Lower leg skin (tissue), 3 donors: ENCODE measurements at regions not wholly inside any gene's neighbourhood (a gene's known extent, or its start where the extent isn't known, plus 50 kb on each side); places are given as distances from the start of the nearest gene placed in this dataset.

Experiments
- CTCF ChIP-seq, 3 donors: fragments of 450-650 bp; IDR thresholded peaks; one replicate each; pipeline ENCODE4 v1.5.1; 2016; ENCODE audit warnings: antibody characterized with exemption in 3 of 3, mild to moderate bottlenecking in 3 of 3, moderate library complexity in 2 of 3
- POLR2A ChIP-seq, 2 donors: fragments of 450-650 bp; IDR thresholded peaks; one replicate each; pipeline ENCODE4 v1.6.1; 2016 to 2017; ENCODE audit warnings: antibody characterized with exemption in 2 of 2, mild to moderate bottlenecking in 1 of 2, moderate library complexity in 1 of 2

GRCh38 chr3:103966749-103967148 lies 1400.0 kb upstream of the ALCAM start:
- TF ChIP-seq CTCF (IDR thresholded peaks at IDR 0.05) (no peak), POLR2A (IDR thresholded peaks at IDR 0.05) (no peak)
